ENCODE measurements at regions not wholly inside any gene's neighbourhood (a gene's known extent, or its start where the extent isn't known, plus 50 kb on each side); places are given as distances from the start of the nearest gene placed in this dataset.

- DNase-seq (ENCODE audit: low read depth in 4 of 4, low spot score in 3 of 4): peak in 2 of 4 donors; percentile 35 to 47
Observed at GRCh38 chr5:67267512-67268216, 71.1 kb upstream of the CD180 start.

GRCh38 chr5:67266654-67267350 is 70.2 kb upstream of the CD180 start:
- no peak for DNase-seq (ENCODE audit: low read depth in 4 of 4, low spot score in 3 of 4)

- no peak for DNase-seq (ENCODE audit: low read depth in 4 of 4, low spot score in 3 of 4)
Observed at GRCh38 chr5:67265951-67266350, 69.4 kb upstream of the CD180 start.

DNA sequence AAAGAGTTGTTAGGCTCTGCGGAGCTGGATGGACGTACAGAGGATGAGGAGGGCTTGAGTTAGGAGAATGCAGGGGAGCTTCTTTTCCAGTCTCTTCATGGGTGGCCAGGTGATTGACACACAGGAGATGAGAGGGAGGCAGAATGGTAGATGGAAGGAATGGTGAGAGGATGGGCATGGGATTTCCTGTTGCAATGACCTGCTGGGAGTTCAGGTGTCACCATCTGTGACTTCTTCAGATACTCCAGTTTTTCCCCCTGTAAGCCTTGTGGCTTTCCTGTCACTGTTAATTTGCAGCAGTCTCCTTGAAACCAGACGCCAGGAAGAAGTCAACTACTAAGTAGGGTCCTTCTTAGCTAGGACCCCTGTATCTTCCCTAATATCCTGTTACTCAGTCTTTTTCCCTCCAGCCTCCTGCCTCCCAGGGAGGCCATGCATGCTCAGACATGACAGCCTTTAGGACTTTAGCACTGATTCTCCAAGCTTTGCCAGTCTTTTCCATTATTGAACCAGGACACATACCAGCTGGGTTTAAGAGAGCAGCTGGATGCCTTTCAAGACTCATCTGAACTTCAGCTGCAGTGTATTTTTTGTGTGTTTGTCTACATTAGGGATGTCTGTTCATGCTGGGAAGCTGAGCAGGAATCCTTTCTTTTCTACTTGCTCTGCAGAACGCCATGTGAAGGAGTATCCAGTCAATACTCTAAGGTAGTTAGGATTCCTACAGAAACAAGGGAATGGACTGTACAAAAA is 67.2 kb upstream of the CD180 start:
- DNase-seq (ENCODE audit: low read depth in 4 of 4, low spot score in 3 of 4): no peak

DNA sequence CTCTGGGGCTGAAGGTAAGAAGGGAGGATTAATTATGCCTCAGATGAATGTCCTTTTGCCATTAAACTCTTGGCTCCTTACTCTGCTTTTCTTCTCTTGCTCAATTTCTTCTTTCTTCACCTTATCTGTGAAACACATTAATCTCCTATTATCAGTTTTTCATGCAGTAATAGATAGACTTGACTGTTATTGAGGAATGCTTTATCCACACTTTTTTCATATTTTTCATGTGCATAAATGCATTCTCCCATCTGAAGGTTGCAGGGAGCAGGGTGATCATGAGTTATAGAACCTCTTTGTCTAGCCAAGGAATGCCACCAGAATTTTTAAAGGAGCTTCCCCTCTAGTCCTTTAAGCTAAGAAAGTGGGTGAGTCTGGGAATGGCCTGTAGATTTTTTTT is 66.4 kb upstream of the CD180 start:
- DNase-seq (ENCODE audit: low read depth in 4 of 4, low spot score in 3 of 4): no peak

DNA sequence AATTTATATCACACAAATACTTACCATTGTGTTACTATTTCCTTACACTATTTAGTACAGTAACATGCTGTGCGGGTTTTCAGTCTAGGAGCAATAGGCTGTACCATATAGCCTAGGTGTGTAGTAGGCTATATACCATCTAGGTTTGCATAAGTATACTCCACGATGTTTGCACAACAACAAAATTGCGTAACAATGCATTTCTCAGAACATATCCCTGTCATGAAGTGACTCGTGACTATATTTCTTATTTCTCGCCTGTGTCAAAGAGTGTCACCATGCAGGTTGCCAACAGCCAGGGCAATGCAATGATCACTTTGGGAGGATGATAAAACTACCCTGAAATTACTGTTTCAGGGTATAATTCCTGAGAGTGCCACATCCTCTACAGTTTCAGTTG is 65.6 kb upstream of the CD180 start:
- DNase-seq (ENCODE audit: low read depth in 4 of 4, low spot score in 3 of 4): no peak

- no peak for DNase-seq (ENCODE audit: low read depth in 4 of 4, low spot score in 3 of 4)
Observed at GRCh38 chr5:67259548-67260215, 63.1 kb upstream of the CD180 start.

DNA sequence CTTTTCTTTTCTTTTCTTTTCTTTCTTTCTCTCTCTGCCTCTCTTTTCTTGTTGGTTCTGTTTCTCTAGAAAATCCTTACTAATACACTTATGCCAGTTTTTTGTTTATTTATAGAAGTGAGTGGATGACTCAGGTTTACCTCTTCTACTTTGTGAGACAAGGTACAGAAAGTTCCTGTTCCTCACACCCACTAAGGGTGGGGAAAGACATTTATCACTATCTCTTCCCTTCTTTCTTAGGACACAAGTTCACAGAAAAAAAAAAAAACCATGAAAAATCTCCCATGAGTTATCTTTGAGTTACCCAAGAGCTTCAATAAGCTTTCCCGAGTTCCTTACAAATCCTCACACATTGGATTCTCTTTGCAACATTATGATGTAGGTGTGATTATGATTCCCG is 60.9 kb upstream of the CD180 start:
- DNase-seq (ENCODE audit: low read depth in 4 of 4, low spot score in 3 of 4): no peak

- no peak for DNase-seq (ENCODE audit: low read depth in 4 of 4, low spot score in 3 of 4)
Observed at GRCh38 chr5:67257077-67257476, 60.5 kb upstream of the CD180 start.

- no peak for DNase-seq (ENCODE audit: low read depth in 4 of 4, low spot score in 3 of 4)
Observed at GRCh38 chr5:67255881-67256280, 59.3 kb upstream of the CD180 start.

DNA sequence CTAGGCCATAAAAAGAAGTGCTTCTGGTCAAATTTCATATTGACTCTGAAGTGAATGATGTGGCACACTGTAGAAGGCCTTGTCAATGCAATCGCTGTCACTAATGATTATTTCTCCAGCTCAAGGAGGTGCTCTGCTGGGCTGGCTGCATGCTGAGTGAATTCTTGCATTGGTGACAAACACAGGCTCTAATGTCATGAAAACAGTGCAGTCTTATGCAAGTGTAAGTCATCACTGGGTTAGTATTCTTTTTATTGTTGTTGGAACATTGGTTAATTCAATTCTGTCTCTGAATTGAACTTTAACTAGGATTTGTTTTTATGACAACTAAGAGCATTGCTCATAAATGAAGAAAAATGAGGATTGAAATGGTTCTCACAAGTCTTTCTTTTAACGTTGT is 57.3 kb upstream of the CD180 start:
- no peak for DNase-seq (ENCODE audit: low read depth in 4 of 4, low spot score in 3 of 4)

- DNase-seq (ENCODE audit: low read depth in 4 of 4, low spot score in 3 of 4): no peak
Observed at GRCh38 chr5:67249590-67249895, 52.9 kb upstream of the CD180 start.

- no peak for DNase-seq (ENCODE audit: low read depth in 4 of 4, low spot score in 3 of 4)
Observed at GRCh38 chr5:67248703-67249589, 52.3 kb upstream of the CD180 start.

GRCh38 chr5:67246546-67247268 is 50.1 kb upstream of the CD180 start:
- DNase-seq (ENCODE audit: low read depth in 4 of 4, low spot score in 3 of 4): no peak

Measured in right renal pelvis (tissue), 4 donors.